ENCODE measurements at regions not wholly inside any gene's neighbourhood (a gene's known extent, or its start where the extent isn't known, plus 50 kb on each side); places are given as distances from the start of the nearest gene placed in this dataset.

GRCh38 chr16:85329059-85329812 is 217.0 kb upstream of the CIBAR2 start:
- no peak for DNase-seq

- DNase-seq, result no peak
Observed at GRCh38 chr16:85330006-85330693, 217.9 kb upstream of the CIBAR2 start.

DNA sequence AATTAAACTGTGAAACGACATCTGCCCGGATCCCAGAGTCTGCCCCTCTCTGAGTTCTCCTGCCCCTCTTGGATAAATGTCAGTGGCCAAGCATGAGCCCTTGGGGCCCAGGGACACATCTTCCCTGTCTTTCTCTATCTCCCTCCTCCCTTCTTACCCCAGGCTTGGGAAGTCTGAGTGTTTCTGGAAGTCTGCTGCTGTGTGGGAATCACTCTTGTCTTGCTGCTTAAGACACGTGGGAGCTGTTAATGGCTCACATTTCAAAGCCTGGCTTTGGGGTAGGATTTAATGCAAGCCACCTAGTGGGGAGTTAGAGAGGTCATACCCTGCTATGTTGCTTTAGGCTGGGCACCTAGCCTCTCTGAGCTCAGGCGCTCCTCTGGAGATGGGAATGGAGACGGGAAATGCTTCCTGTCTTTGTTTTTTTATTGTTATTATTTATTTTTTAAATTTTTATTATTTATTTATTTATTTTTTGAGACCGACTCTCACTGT is 218.5 kb upstream of the CIBAR2 start:
- DNase-seq, result no peak

DNA sequence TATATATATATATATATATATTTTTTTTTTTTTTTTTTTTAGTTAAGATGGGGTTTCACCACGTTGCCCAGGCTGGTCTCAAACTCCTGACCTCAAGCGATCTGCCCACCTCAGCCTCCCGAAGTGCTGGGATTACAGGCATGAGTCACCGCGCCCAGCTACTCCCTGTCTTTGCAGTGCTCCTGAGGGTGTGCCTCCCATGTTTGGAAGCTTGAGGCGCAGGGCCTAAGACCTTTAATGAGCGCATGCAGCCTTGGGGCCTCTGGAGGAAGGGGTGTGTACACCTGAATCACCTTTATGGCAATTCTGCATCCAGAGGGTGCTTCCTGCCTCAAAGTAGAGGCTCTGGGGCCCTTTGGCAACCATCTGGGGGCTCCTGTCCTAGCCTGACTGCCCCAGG is 219.4 kb upstream of the CIBAR2 start:
- DNase-seq, result no peak

GRCh38 chr16:85332175-85332574 is 219.9 kb upstream of the CIBAR2 start:
- DNase-seq, result no peak

DNA sequence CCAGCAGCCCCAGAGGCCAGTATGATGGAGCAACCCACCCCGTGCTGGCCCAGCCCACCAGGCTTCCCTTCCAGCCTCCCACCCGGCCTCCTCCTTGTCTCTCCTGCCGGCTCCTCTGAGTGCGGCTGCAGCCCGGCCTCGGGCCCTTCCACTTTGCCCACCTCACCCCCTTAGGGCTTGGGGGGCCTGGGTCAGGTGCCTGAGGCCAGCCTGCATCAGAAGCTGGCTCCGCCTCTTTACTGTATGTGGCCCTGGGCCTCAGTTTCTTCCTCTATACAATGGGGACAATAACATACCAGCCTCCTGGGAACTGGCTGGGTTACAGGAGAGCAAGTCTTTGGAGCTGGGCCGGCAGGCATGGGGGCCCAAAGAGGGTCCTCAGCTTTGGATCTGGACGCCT is 221.1 kb upstream of the CIBAR2 start:
- no peak for DNase-seq

GRCh38 chr16:85333744-85334640 is 221.7 kb upstream of the CIBAR2 start:
- DNase-seq, result no peak

DNA sequence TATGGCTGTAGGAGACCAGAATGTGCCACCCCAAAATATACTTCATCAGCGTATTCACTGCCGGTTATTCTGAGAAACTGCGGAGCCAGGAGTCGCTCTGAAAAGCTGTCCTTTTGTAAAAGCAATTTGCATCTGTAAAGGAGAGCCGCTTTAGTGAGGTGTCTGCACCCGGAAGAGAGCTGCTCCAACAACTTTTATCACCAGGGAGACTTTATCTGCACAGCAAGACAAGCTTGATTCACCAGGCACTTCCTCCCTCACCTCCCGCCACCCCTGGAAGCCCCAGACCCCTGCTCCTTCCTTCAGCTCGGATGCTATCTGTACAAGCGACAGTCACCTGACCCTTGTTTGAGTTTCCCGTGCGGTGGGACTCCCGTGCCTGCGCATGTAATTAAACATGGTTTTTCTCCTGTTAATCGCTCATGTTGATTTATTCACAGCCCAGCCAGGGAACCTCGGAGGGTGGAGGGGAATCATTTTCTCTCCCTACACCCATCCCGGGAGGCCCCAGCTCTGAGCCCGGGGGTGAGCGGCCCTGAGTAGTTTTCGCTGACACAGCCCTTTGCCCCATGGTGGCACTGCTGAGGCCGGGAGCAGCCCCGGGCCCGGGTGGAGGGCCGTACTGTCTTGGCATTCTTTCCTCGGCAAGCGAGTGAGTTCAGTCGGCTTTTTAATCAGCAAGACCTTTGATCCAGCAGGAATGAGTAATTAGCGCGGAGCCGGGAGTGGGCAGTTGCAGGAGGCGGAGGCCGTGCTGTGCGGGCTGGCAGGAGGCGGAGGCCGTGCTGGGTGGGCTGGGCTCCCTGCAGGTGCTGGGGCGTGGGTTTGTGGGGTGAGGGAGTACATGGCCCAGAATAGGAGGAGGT is 222.7 kb upstream of the CIBAR2 start:
- peak; percentile 39 for DNase-seq

DNA sequence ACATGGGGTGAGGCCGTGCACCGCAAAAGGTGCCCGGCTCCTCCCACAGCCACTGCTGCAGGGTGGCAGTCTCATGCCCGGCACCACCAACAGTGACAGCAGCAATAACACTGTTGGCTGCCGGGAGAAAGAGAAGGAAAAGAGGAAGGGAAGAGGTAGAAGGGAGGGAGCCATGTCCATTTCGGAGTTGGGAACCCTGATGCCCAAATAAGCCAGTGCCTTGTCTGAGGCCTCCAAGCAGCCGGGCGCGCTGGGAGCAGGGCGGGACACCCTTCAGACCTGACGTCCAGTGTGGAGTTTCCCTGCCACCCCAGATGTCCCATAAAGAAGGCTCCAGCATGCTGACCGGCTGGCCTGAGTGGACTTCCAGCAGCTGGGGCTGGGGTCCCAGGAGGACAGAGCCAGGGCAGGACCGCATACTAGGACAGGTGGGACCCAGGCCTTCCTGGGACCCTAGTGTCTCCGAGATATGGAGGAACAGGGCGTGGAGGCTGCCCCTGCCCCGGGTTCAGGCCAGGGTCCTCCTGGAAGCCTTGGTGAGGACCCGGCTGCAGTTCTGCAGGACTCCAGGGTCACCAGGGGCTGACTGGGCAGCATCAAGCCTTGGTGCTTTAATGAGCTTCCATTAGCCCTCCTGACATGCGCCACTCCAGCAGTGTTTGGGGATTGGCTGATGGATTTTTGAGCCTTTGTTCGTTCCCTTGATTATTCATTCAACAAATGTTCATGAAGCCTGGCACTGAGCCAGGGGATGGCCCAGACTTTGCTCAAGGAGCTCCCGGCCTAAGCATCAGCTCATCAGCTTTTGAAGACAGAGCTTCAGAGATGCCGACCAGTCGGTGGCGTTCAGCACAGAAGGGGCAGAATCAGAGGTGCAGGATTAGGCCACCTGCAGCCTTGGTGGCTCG is 223.6 kb upstream of the CIBAR2 start:
- no peak for DNase-seq

- DNase-seq, result no peak
Observed at GRCh38 chr16:85337910-85338637, 225.8 kb upstream of the CIBAR2 start.

- DNase-seq, result no peak
Observed at GRCh38 chr16:85338638-85338982, 226.3 kb upstream of the CIBAR2 start.

GRCh38 chr16:85338989-85339685 is 226.9 kb upstream of the CIBAR2 start:
- DNase-seq, result no peak

DNA sequence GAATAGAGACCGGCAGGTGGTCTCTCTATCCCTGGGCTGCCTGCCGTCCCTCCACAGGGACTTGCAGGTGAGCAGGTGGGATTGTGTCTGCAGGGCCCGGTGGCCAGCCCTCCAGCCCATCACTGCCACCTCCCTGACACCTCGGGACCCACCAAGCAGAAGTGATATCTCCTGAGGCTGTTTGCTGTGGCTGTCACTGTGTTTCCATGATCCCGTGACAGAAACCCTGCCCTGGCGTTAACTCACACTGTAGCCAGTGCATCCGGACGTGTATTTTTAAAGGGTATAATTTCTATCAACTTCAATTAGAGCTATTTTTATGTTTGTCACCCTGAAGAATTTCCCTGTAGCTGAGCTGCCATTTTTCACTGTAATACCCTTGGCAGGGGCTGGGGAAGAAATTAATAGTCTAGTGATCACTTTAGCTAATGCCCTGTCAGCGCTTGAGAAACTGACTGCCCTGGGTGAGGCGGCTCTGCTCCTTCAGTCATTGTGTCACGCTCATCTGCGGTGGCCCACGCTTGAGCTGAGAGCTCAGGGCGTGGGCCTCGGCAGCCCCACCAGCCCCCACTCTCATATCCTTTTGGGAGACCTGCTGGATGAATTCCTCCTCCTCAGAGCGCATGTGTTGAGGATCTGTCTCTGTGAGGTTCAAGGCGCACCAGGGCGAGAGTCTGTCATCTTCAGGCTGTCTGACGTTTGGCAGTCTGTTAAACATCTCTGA is 229.9 kb upstream of the CIBAR2 start:
- no peak for DNase-seq

- no peak for DNase-seq
Observed at GRCh38 chr16:85344502-85345128, 232.3 kb upstream of the CIBAR2 start.

DNA sequence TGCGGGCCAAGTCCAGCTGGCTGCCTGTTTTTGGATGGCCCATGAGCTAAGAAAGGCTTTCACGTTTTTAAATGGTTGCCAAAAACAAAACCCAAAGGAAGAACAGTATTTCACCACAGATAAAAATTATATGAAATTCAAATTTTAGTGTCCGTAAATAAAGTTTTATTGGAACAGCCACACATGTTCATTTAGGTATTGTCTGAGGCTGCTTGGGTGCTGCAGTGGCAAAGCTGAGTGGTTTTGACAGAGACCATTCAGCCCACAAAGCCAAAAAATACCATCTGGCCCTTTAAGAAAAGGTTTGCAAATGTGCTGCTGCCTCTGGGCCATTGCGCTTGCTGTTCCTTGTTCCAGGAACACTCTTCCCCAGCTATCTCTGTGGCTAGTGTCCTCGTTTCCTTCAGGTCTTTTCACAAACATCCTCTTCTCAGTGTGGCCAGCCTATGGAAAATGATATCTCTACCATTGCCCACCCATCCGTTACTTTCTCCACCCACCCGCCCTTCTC is 232.9 kb upstream of the CIBAR2 start:
- no peak for DNase-seq

GRCh38 chr16:85346404-85347212 is 234.3 kb upstream of the CIBAR2 start:
- DNase-seq, result no peak

DNA sequence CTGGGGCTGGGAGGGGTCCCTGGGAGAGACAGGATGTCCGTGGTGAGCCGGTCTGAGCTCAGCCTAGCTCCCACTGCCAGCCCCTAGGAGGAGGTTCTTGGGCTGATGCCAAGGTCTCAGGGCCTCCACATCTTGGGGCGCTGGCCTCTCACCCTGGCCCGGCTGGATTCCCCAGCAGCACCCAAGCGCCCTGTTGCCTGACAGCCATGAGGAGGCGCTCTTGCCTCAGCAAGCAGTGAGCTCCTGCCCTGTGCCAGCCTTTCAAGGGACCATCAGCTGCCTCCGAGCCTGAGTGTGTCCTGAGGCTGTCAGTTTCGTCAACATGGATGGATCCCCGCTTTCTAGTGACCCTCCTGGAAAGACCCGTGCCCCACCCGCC is 234.9 kb upstream of the CIBAR2 start:
- DNase-seq, result no peak
